ACC112 (cell line): ENCODE measurements at regions not wholly inside any gene's neighbourhood (a gene's known extent, or its start where the extent isn't known, plus 50 kb on each side); places are given as distances from the start of the nearest gene placed in this dataset.
"Not testable (repeated sequence)": the region's sequence is repeated elsewhere in the genome, so short reads cannot be mapped to it uniquely, and the experiment has no call there.

Source experiments
- H2AFZ ChIP-seq: fragments of 200-600 bp; sonication (generic); one replicate; pipeline ENCODE4 v1.6.0; 2017; ENCODE audit warnings: antibody characterized with exemption, low read length; ENCODE audit not compliant: unreplicated experiment
- H3K27ac ChIP-seq: fragments of 200-600 bp; sonication (generic); 2 replicates; pipeline ENCODE4 v1.5.1; 2014; ENCODE audit warnings: low read depth, mild to moderate bottlenecking, antibody characterized with exemption, low read length, moderate library complexity
- H3K27me3 ChIP-seq: fragments of 200-600 bp; sonication (generic); 2 replicates; pipeline ENCODE4 v1.6.1; 2014; ENCODE audit warnings: mild to moderate bottlenecking, antibody characterized with exemption, low read length, moderate library complexity, mixed read lengths; ENCODE audit not compliant: insufficient read depth
- H3K36me3 ChIP-seq: fragments of 200-600 bp; sonication (generic); 2 replicates; pipeline ENCODE4 v1.6.1; 2016; ENCODE audit warnings: mild to moderate bottlenecking, antibody characterized with exemption, low read length, moderate library complexity, mixed read lengths; ENCODE audit not compliant: insufficient read depth
- H3K4me1 ChIP-seq: fragments of 200-600 bp; sonication (generic); one replicate; pipeline ENCODE4 v1.6.1; 2016; ENCODE audit warnings: low read length, mixed read lengths; ENCODE audit not compliant: insufficient read depth, unreplicated experiment, control insufficient read depth
- H3K4me3 ChIP-seq: fragments of 200-600 bp; sonication (generic); 2 replicates; pipeline ENCODE4 v1.5.1; 2014; ENCODE audit warnings: mild to moderate bottlenecking, low read depth, low read length
- H3K79me2 ChIP-seq: fragments of 200-600 bp; sonication (generic); one replicate; pipeline ENCODE4 v1.6.0; 2016; ENCODE audit warnings: low read length; ENCODE audit not compliant: control insufficient read depth, unreplicated experiment, insufficient read depth

DNA sequence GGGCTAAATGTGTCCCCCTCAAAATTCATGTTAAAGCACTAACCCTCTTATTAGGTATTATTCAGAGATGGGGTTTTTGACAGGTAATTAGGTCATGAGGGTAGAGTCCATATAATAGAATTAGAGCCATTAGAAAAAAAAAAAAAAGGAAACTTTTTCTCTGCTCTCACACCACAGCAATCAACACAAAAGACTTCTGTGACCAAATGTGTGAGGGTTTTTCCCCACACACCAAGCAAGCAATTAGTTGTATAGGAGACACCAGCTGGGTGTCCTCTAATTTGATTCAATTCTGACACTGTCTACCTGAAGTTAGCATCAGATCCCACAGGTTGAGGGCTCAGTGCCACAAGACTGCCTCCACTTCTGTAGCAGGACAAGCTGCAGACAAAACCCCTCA lies 64.6 kb upstream of the GMDS start:
- Histone ChIP-seq H3K27me3 (no peaks in the 10 kb centered on the region), H3K27ac (no peak overlapping the region), H3K4me1 (no peaks in the 10 kb centered on the region), H2AFZ (no peak overlapping the region), H3K79me2 (no peaks in the 10 kb centered on the region), H3K36me3 (no peaks in the 10 kb centered on the region), H3K4me3 (no peak overlapping the region)

DNA sequence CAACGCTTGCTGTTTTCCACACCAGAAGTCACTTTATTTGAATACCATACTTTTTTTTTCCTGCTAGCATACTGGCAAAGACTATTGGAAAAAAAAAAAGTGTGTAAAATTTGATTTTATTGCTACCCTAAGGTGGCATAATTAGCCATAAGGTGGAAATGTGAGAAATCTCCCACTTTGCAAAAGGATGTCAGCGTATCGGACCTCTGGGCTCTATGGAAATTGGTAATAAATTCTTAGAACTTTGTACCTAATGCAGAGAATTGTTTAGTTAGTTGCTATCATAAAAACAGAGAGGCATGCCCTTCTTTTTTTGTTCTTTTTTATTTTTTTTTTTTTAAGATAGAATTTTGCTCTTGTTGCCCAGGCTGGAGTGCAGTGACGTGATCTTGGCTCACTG lies 63.7 kb upstream of the GMDS start:
- Histone ChIP-seq H3K27ac (no peak overlapping the region), H3K4me1 (no peaks in the 10 kb centered on the region), H3K36me3 (no peaks in the 10 kb centered on the region), H3K27me3 (no peaks in the 10 kb centered on the region), H2AFZ (no peak overlapping the region), H3K4me3 (no peak overlapping the region), H3K79me2 (no peaks in the 10 kb centered on the region)

DNA sequence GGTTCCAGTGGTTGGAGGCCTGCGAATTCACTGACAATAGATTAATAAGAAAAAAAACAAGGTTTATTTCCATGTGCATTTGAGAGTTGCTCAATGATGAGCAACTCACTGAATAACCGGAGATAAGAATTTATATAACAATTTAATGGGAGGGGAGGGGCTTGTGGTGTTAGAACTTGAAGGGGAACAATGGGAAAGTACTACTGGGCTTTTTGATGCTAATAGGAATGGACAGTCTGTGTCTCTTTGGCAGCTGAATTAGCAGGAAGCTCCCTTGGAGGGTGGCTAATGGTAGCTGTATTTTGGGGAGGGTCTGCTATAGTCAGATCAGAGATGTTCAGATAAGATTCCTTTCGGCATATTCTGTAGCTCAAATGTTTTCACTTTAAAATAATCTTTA lies 62.4 kb upstream of the GMDS start:
- Histone ChIP-seq H2AFZ (no peak overlapping the region), H3K4me3 (no peak overlapping the region), H3K4me1 (no peaks in the 10 kb centered on the region), H3K27me3 (no peaks in the 10 kb centered on the region), H3K36me3 (no peaks in the 10 kb centered on the region), H3K27ac (no peak overlapping the region), H3K79me2 (no peaks in the 10 kb centered on the region)

DNA sequence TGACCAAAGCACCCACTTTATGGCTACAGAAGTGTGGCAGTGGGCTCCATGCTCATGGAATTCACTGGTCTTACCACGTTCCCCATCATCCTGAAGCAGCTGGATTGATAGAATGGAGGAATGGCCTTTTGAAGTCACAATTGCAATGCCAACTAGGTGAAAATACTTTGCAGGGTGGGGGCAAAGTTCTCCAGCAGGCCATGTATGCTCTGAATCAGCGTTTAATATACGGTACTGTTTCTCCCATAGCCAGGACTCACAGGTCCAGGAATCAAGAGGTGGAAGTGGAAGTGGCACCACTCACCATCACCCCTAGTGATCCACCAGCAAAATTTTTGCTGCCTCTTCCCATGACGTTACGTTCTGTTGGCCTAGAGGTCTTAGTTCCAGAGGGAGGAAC lies 60.5 kb upstream of the GMDS start:
- H3K79me2 ChIP-seq, result no peaks in the 10 kb centered on the region

DNA sequence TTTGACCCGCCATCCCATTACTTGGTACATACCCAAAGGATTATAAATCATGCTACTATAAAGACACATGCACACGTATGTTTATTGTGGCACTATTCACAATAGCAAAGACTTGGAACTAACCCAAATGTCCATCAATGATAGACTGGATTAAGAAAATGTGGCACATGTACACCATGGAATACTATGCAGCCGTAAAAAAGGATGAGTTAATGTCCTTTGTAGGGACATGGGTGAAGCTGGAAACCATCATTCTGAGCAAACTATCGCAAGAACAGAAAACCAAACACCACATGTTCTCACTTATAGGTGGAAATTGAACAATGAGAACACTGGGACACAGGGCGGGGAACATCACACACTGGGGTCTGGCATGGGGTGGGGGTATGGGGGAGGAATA lies 57.1 kb upstream of the GMDS start:
- not testable (repeated sequence) for H3K4me1 ChIP-seq, H3K4me3 ChIP-seq, H3K36me3 ChIP-seq, H3K27ac ChIP-seq, H3K79me2 ChIP-seq, H2AFZ ChIP-seq, H3K27me3 ChIP-seq

More for the DNA sequence above, 60.5 kb upstream of the GMDS start:
- Histone ChIP-seq H3K4me3 (no peak overlapping the region), H3K36me3 (no peaks in the 10 kb centered on the region), H2AFZ (no peak overlapping the region), H3K27me3 (no peaks in the 10 kb centered on the region), H3K4me1 (no peaks in the 10 kb centered on the region), H3K27ac (no peak overlapping the region)

DNA sequence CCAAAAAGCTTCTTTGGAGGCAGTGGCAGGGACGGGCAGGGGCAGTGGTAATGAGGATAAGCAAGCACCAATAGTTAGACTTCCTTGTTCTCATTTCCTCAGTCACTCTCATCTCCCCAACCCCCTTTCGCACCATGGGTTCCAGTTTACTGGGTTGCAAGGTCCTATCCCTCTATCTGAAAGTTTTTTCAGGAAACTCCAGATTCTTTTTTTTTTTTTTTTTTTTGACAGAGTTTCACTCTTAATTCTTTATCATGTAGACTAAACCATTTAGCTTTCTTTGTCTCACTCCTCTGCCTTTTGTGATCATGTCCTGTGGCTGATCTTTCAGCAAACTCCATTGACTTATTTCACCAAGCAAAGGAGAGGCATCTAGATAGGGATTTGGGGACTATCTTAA lies 51.4 kb upstream of the GMDS start:
- no peaks in the 10 kb centered on the region for H3K4me1 ChIP-seq
- no peaks in the 10 kb centered on the region for H3K79me2 ChIP-seq
- H3K36me3 ChIP-seq, result no peaks in the 10 kb centered on the region
- H3K27me3 ChIP-seq, result no peaks in the 10 kb centered on the region
- H3K4me3 ChIP-seq, result no peak overlapping the region
- H2AFZ ChIP-seq, result no peak overlapping the region
- H3K27ac ChIP-seq, result no peak overlapping the region
